GM21367 (cell line): ENCODE measurements at regions not wholly inside any gene's neighbourhood (a gene's known extent, or its start where the extent isn't known, plus 50 kb on each side); places are given as distances from the start of the nearest gene placed in this dataset.
"Not testable (repeated sequence)": the region's sequence is repeated elsewhere in the genome, so short reads cannot be mapped to it uniquely, and the experiment has no call there.

ENCODE experiments used
- ATAC-seq: cut with Tn5 transposase; IDR thresholded peaks from one replicate; pipeline ENCODE4 v1.9.1; 2021; ENCODE audit not compliant: unreplicated experiment

DNA sequence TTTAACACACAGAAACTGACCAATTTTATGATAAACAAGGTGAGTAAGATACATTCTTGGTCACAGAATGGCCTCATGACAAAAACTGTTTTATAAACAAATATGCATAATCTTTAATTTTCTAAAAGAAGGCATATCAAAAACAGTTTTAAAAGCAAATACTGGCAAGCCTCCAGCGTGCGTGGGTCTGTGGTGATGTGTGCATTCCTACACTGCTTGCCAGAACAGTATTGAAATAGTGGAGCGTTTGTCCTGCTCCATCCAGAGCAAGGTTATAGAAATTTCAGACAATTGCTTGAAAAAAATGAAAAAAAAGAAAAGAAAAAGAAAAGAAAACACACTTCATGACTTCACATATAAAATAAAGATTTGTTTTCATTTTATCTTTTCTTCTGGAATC, 140.9 kb downstream of the MZT1 start:
- ATAC-seq, result no peak

DNA sequence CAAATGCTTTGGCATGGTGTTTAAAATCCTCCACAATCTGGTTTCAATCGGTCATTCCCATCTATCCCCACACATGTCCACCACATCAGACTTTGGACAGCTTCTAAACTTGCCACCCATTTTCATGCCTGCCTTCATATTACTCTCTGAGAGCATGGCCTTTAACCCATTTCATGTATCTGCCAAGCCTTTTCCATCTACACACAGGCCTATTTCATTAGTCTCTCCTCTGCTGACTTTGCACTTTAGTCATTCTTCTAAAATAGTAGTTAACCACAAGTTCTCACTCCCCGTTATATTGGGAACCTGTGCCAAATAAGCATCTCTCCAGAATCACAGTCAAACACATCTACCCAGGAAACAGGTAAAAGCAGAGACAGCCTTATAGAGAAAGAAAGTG, 142.2 kb downstream of the MZT1 start:
- ATAC-seq, result no peak

- no peak for ATAC-seq
Observed at GRCh38 chr13:72571191-72571590, 156.2 kb downstream of the MZT1 start.

DNA sequence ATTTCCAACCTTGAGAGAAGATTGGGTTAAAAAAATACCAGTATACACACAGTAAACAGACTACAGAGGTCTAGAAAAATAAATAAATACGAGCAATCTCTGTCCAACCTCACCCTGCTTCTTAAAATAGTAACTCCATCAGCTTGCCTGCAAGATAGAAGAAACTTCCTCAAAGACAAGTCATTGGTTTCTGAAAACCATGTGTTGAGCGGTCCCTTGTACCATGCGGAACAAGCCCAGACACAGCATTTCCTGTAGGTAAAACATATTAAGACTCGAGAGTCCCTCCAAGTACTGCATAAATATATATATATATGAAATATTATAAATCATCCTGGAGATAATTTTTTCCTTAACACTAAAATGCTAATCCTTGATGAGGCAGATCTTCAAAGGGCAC, 157.4 kb downstream of the MZT1 start:
- ATAC-seq, result peak; percentile 54

GRCh38 chr13:72567566-72567965, 159.9 kb downstream of the MZT1 start:
- ATAC-seq, result no peak

- ATAC-seq, result no peak
Observed at GRCh38 chr13:72566526-72566925, 160.9 kb downstream of the MZT1 start.

DNA sequence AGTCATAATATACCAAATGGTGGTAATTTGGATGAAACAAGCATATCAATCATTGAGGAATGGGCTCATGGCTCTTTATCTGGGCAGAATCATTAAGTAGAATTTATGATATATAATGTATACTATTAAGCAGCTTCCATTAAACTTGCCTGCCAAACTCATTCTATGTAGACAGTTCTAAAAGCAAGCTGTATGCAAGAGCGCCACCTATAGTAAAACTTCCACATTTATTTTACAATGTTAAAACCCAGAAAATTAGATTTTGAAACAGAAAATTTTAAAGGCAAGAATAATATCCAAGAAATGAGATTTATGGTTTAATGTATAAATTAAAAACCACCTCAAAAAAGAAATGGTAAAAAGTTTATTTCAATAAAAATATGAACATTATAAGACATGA, 161.5 kb downstream of the MZT1 start:
- ATAC-seq, result no peak

GRCh38 chr13:72562686-72563085, 164.7 kb downstream of the MZT1 start:
- no peak for ATAC-seq

- no peak for ATAC-seq
Observed at GRCh38 chr13:72561791-72562190, 165.6 kb downstream of the MZT1 start.

- no peak for ATAC-seq
Observed at GRCh38 chr13:72559716-72560115, 167.7 kb downstream of the MZT1 start.

GRCh38 chr13:72556945-72557344, 170.5 kb downstream of the MZT1 start:
- no peak for ATAC-seq

DNA sequence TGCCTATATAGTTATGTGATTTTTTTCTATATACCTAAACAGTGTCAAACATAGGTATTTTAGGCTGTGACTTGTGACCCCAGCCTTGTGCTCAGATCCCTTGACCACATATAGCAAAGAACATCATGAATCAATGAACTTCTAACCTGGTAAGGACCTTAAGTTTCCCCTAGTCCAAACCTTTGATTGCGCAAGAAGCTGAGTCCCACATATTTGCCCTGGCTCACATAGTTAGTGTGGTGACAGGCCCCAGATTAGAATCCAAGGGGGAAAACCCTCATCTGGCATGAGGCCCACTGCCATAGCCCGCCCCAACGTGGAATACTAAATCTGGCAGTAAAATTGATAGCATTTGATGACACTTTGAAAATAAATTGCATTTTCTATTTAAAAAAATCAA, 171.8 kb downstream of the MZT1 start:
- no peak for ATAC-seq

DNA sequence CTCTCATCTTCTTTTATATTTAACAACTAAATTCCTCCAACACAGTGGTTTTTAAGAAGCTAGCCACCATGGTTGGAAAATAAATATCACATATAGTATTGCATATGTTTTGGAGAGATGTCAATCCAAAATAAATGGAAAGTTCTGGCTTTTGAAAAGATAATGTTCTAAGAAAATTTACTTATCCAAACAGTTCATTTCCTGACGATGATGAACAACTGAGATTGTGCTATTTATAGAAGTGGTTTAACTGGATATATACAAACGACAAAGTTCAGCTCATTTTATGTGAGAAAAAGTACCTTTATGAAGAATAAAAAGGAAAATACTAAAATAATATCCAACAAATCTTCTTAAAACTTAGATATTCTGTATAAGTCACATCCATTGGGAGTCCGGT, 174.7 kb downstream of the MZT1 start:
- ATAC-seq, result no peak

DNA sequence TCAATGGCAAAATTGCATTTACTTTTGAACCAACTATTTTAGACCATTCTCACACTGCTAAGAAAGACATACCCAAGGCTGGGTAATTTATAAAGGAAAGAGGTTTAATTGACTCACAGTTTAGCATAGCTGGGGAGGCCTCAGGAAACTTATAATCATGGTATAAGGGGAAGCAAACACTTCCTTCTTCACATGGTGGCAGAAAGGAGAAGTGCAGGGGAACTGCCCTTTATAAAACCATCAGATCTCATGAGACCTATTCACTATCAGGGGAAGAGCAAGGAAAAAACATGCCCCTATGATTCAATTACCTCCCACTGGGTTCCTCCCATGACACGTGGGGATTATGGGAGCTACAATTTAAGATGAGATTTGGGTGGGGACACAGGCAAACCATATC, 181.5 kb downstream of the MZT1 start:
- ATAC-seq, result not testable (repeated sequence)

DNA sequence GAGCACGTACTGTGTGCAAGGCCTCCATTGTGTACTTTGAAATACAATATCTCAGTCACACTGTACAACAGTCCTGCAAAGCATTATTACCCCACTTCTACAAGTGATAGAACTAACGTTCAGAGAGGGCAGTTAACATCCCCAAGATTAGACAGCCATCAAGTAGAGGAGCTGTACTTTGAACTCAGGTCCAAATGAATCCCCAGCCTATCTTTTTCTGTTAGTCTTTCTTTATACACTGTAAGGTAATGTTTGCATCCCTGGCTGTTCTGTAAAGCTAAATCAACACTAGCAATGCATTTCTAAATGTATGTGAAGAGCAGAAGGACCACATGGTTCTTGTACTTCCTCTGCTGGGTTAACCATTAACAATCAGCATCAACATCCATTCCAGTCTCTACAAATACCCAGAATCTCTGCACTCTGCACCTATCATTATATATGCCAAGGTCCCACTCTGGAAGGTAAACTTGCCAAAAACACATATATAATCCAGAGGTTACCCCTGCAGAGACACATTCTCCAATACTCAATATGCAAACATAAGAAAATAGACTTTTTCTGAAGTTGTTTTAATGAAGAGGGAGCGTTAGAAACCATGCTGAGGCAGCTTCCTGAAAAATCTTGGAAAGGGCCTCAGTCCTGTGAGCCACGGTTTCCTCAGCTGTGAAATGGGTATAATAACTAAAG, 182.3 kb downstream of the MZT1 start:
- ATAC-seq, result no peak

- ATAC-seq, result no peak
Observed at GRCh38 chr13:72544042-72544441, 183.4 kb downstream of the MZT1 start.

DNA sequence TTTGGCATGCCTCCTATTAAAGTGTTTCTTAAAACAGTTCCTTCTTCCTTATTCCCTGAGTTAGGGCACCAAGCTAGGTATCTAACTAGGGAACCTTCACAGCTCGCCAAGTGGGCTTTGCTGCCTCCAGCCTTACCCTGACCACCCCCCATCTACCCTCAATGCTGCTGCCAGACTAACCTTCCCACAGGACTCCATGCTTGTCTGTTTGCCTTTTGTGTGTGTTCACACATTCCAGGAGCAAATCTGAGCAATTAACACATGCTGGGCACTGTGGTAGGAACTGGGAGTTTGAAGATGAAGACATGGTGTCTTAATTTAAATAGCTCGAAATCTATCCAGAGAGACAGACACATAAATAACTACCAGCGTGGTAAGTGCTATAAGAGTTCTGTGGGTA, 185.2 kb downstream of the MZT1 start:
- ATAC-seq, result no peak

DNA sequence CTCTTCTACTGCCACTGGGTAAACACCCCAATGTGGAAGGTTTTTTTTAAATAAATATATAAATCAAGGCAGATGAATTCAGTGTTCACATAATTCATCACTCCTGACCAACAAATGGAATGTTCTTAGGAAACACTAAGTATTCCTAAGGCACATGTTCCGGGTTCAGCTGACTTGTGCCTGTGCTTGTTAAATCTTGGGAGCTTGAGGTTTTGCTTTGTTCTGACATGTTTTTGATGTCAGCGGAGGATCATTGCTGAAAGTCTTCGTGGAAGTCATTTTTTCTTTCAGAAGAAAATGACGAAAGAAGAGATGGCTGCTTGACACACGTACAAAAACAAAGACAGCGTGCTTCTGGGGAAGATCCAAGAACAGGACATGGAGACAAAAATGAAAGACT, 185.8 kb downstream of the MZT1 start:
- no peak for ATAC-seq

DNA sequence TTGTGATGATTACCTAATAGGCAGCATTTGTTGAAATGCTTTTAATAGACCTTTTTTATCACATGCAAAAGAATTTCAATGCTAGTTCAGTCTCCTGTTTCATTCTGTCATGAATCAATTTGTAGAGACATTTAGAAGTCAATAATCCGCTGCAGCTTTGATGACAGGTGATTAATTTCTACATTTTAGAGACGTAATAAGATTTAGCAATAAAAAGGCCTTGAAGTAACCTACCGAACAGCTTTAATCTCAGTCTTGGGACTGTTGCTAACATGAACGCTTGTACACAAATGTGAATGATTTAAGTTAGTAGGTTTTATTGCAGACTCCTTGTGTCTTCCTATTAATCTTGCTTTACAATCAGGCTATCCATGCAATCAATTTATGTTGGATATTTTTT, 186.5 kb downstream of the MZT1 start:
- ATAC-seq, result no peak

DNA sequence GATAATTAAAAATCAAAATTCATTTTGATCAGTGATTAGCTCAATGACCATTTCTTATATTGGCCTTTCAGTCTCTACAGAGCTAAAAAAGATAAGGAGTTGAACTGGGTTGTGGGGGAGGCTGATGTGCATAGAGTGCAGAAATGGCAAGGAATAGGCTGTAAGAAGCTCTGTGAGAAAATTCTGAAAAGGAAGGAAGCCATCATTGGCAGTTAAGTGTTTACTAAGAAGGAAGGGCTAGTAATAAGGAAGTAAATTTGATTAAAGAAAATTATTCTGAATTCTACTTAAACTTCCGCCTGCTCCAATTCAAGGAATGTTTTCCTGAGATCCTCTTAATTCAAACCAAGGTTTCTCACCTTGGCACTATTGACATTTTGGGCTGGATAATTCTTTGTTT, 187.5 kb downstream of the MZT1 start:
- no peak for ATAC-seq

DNA sequence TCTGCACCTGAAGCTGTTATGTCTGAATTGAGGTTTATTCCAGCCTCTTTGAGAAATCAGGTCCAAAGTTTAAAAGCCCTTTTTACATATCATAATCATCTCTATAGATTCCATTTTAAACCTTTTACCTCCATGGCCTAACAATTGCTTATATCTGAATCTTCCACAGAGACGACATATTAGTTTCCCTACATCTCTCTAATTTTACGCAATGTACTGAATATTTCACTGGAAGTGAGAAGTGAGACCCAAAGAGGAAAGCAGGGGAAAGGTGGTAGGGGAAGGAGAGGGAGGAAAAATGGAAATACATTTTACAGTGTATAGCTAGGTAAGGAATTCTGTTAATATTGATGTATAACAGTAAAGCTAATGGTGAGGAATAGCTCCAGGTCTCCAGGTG, 189.6 kb downstream of the MZT1 start:
- ATAC-seq, result no peak

GRCh38 chr13:72537395-72537780, 190.0 kb downstream of the MZT1 start:
- ATAC-seq, result no peak

DNA sequence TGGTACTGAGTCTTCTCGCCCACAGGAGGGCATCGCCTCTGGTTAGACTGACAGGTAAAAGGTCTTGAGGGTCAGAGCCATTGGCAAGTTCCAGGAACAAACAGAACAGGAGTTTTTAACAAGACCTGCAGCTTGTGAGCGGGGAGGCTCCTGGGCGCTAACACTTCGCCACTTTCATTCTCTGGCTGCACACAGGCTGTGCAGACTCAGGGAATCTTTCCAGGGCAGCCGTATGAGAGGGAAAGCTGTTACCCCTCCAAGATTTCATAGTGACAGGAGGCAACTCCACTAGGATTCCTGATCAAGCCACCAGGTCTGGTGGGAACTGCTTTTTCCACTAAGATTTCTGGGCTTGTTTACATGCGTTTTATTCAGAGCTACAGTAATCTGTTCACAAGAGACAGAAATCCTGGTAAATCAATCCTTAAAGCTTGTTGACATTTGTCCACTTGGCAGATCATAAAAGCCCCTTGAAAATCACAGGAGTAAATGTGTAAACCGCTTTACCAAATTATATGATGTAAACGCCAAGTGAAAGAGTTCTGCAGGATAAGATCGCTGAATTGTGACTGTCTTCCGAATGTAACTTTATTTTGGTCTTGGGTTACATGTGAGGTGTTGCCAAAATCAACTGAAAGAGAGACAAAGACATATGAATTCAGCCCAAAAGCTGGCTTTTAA, 190.6 kb downstream of the MZT1 start:
- ATAC-seq, result no peak
